ENCODE measurements at regions not wholly inside any gene's neighbourhood (a gene's known extent, or its start where the extent isn't known, plus 50 kb on each side); places are given as distances from the start of the nearest gene placed in this dataset.

GRCh38 chr2:38171208-38171855, 95.4 kb upstream of the CYP1B1 start:
- H3K27me3 ChIP-seq (replicated peaks; ENCODE audit: insufficient read depth, low read length), result no peaks in the 10 kb centered on the region
- H3K27ac ChIP-seq (ENCODE audit: low read length), result no peak overlapping the region
- H3K4me2 ChIP-seq (ENCODE audit: low read depth, low read length), result no peak overlapping the region
- no peak for TF ChIP-seq EZH2phosphoT487 (IDR thresholded peaks at IDR 0.05; ENCODE audit: low read length)
- TF ChIP-seq CTCF (IDR thresholded peaks at IDR 0.05; ENCODE audit: low read length), result no peak
- no peak for TF ChIP-seq EZH2 (optimal IDR thresholded peaks at IDR 0.05; ENCODE audit: low read depth, low read length)
- H3K4me1 ChIP-seq (ENCODE audit: low read length), result no peaks in the 10 kb centered on the region
- no peaks in the 10 kb centered on the region for H4K20me1 ChIP-seq (ENCODE audit: insufficient read depth, low read length)
- no peaks in the 10 kb centered on the region for H3K79me2 ChIP-seq (ENCODE audit: low read length)
- H3F3A ChIP-seq (ENCODE audit: insufficient read depth, low read length), result no peaks in the 10 kb centered on the region
- DNase-seq, result no peak
- H3K9me2 ChIP-seq (replicated peaks; ENCODE audit: insufficient read depth, low read length), result no peaks in the 10 kb centered on the region
- no peaks in the 10 kb centered on the region for H3K9me3 ChIP-seq (replicated peaks; ENCODE audit: insufficient read depth, low read length)
- H3K4me3 ChIP-seq (ENCODE audit: low read length), result no peak overlapping the region
- no peak overlapping the region for H3K9ac ChIP-seq (ENCODE audit: low read length)
- no peak overlapping the region for H2AFZ ChIP-seq (ENCODE audit: low read length)
- H3K36me3 ChIP-seq (replicated peaks; ENCODE audit: insufficient read depth, low read length), result no peaks in the 10 kb centered on the region

- Histone ChIP-seq H3K27ac (ENCODE audit: low read length) (no peak overlapping the region), H3F3A (ENCODE audit: insufficient read depth, low read length) (no peaks in the 10 kb centered on the region), H3K4me2 (ENCODE audit: low read depth, low read length) (no peak overlapping the region), H3K79me2 (ENCODE audit: low read length) (no peaks in the 10 kb centered on the region), H3K4me1 (ENCODE audit: low read length) (no peaks in the 10 kb centered on the region), H3K9ac (ENCODE audit: low read length) (no peak overlapping the region), H3K36me3 (replicated peaks; ENCODE audit: insufficient read depth, low read length) (no peaks in the 10 kb centered on the region), H3K4me3 (ENCODE audit: low read length) (no peak overlapping the region), H3K27me3 (replicated peaks; ENCODE audit: insufficient read depth, low read length) (no peaks in the 10 kb centered on the region), H4K20me1 (ENCODE audit: insufficient read depth, low read length) (no peaks in the 10 kb centered on the region), H2AFZ (ENCODE audit: low read length) (no peak overlapping the region), H3K9me2 (replicated peaks; ENCODE audit: insufficient read depth, low read length) (no peaks in the 10 kb centered on the region), H3K9me3 (replicated peaks; ENCODE audit: insufficient read depth, low read length) (no peaks in the 10 kb centered on the region)
- no peak for TF ChIP-seq CTCF (IDR thresholded peaks at IDR 0.05; ENCODE audit: low read length)
- no peak for DNase-seq
Measured at GRCh38 chr2:38170733-38171132, 94.8 kb upstream of the CYP1B1 start.

- TF ChIP-seq EZH2phosphoT487 (IDR thresholded peaks at IDR 0.05; ENCODE audit: low read length), result no peak
- no peak for TF ChIP-seq CTCF (IDR thresholded peaks at IDR 0.05; ENCODE audit: low read length)
- TF ChIP-seq EZH2 (optimal IDR thresholded peaks at IDR 0.05; ENCODE audit: low read depth, low read length), result no peak
- no peak overlapping the region for H3K4me3 ChIP-seq (ENCODE audit: low read length)
- no peak overlapping the region for H3K27ac ChIP-seq (ENCODE audit: low read length)
- no peaks in the 10 kb centered on the region for H3K9me3 ChIP-seq (replicated peaks; ENCODE audit: insufficient read depth, low read length)
- no peak overlapping the region for H3K9ac ChIP-seq (ENCODE audit: low read length)
- DNase-seq, result no peak
- H3F3A ChIP-seq (ENCODE audit: insufficient read depth, low read length), result no peaks in the 10 kb centered on the region
- no peaks in the 10 kb centered on the region for H3K27me3 ChIP-seq (replicated peaks; ENCODE audit: insufficient read depth, low read length)
- no peaks in the 10 kb centered on the region for H3K79me2 ChIP-seq (ENCODE audit: low read length)
- no peak overlapping the region for H2AFZ ChIP-seq (ENCODE audit: low read length)
- H3K9me2 ChIP-seq (replicated peaks; ENCODE audit: insufficient read depth, low read length), result no peaks in the 10 kb centered on the region
- no peak overlapping the region for H3K4me2 ChIP-seq (ENCODE audit: low read depth, low read length)
- H4K20me1 ChIP-seq (ENCODE audit: insufficient read depth, low read length), result no peaks in the 10 kb centered on the region
- H3K36me3 ChIP-seq (replicated peaks; ENCODE audit: insufficient read depth, low read length), result no peaks in the 10 kb centered on the region
- no peaks in the 10 kb centered on the region for H3K4me1 ChIP-seq (ENCODE audit: low read length)
Measured at GRCh38 chr2:38170067-38170466, 94.1 kb upstream of the CYP1B1 start.

Data from MM.1S (cell line).